Panc1 (cell line): ENCODE measurements at regions not wholly inside any gene's neighbourhood (a gene's known extent, or its start where the extent isn't known, plus 50 kb on each side); places are given as distances from the start of the nearest gene placed in this dataset.
"Not testable (repeated sequence)": the region's sequence is repeated elsewhere in the genome, so short reads cannot be mapped to it uniquely, and the experiment has no call there.

Source experiments
- ATAC-seq: fragments of 200-7000 bp; cut with Tn5 transposase; 2 replicates; pipeline ENCODE4 v1.9.1; 2020; ENCODE audit warnings: mild to moderate bottlenecking, moderate library complexity
- BruUV-seq: library from RNA; stranded (reverse); fragments of 400-500 nt; replicated peaks from 2 replicates; lab custom pipeline; 2021; lab: Mats Ljungman, UMichigan
- CTCF ChIA-PET: fragments of 300-600 bp; sonication (Branson Sonifier 250); formaldehyde crosslinking; loops from one replicate; lab custom pipeline; 2022; ENCODE audit warnings: antibody characterized with exemption; lab: Charles Lee
- POLR2A ChIA-PET: fragments of 300-600 bp; sonication (Branson Sonifier 250); formaldehyde crosslinking; loops from one replicate; lab custom pipeline; 2022; ENCODE audit warnings: antibody characterized with exemption; lab: Charles Lee
- DNase-seq: peaks from one replicate; pipeline ENCODE4 v3.0.0-alpha.2; 2010; ENCODE audit warnings: low read depth, low spot score
- H3K27ac ChIP-seq: 2 replicates; pipeline ENCODE4 v1.5.1; 2011; ENCODE audit warnings: mild to moderate bottlenecking, low read length, inconsistent platforms
- H3K27me3 ChIP-seq: fragments of 200-500 bp; sonication (Bioruptor generic); 2 replicates; pipeline ENCODE4 v1.6.0; 2014; ENCODE audit warnings: low read length, inconsistent platforms; ENCODE audit not compliant: control insufficient read depth, insufficient read depth
- H3K36me3 ChIP-seq: fragments of 200-500 bp; sonication (Bioruptor generic); 2 replicates; pipeline ENCODE4 v1.5.1; 2014; ENCODE audit warnings: inconsistent platforms, mild to moderate bottlenecking, low read length, moderate library complexity; ENCODE audit not compliant: control insufficient read depth, insufficient read depth
- H3K4me1 ChIP-seq: 2 replicates; pipeline ENCODE4 v1.5.1; 2011; ENCODE audit warnings: inconsistent platforms, mild to moderate bottlenecking, low read length, moderate library complexity; ENCODE audit not compliant: control insufficient read depth, insufficient read depth
- H3K4me3 ChIP-seq, 2 experiments: 2 replicates each; pipeline ENCODE4 v1.5.1; 2011 to 2012; ENCODE audit warnings: low read depth in 2 of 2, low read length in 2 of 2, mild to moderate bottlenecking in 2 of 2, inconsistent platforms in 1 of 2, moderate library complexity in 1 of 2
- H3K9me3 ChIP-seq: fragments of 200-500 bp; sonication (Bioruptor generic); 2 replicates; pipeline ENCODE4 v1.5.1; 2014; ENCODE audit warnings: low read depth, mild to moderate bottlenecking, inconsistent platforms, low read length, moderate library complexity; ENCODE audit not compliant: control insufficient read depth, insufficient read depth
- CTCF ChIP-seq: fragments of 450-650 bp; IDR thresholded peaks from 2 replicates; pipeline ENCODE4 v1.5.1; 2017; ENCODE audit warnings: mild to moderate bottlenecking
- POLR2AphosphoS5 ChIP-seq: IDR thresholded peaks from 2 replicates; pipeline ENCODE4 v1.6.1; 2012; ENCODE audit warnings: mild to moderate bottlenecking, low read depth, low read length, moderate library complexity
- REST ChIP-seq, 2 experiments: IDR thresholded peaks; 2 replicates each; pipeline ENCODE4 v1.6.1; 2011 to 2012; ENCODE audit warnings: low read depth in 2 of 2, control low read depth in 1 of 2, low read length in 1 of 2, mild to moderate bottlenecking in 1 of 2, moderate library complexity in 1 of 2; ENCODE audit not compliant: insufficient read depth in 1 of 2
- SIN3A ChIP-seq: IDR thresholded peaks from 2 replicates; pipeline ENCODE4 v1.6.1; 2012; ENCODE audit warnings: low read depth, mild to moderate bottlenecking, low read length, moderate library complexity, borderline replicate concordance; ENCODE audit not compliant: insufficient read depth
- TCF7L2 ChIP-seq: IDR thresholded peaks from 2 replicates; pipeline ENCODE4 v1.6.1; 2011; ENCODE audit warnings: mild to moderate bottlenecking, low read depth, low read length, inconsistent platforms
- in situ Hi-C: cut with HindIII; loops from 2 replicates; pipeline ENCODE4 v1.10.0; 2016; ENCODE audit warnings: low sequenced_read_pairs, low pct_unique_long_range_greater_than_20kb
- intact Hi-C: fragments of 100-400 bp; cut with micrococcal nuclease; formaldehyde crosslinking; loops from one replicate; pipeline ENCODE4 v1.10.0; 2022; ENCODE audit not compliant: unreplicated experiment

- intact Hi-C loops (no loop called here), in situ Hi-C loops (no loop called here)
- Histone ChIP-seq H3K9me3 (peaks cover 16% of the 10 kb centered on the region; the same call in 1 of the 2 replicates), H3K27ac (no peak overlapping the region), H3K27me3 (no peaks in the 10 kb centered on the region), H3K36me3 (no peaks in the 10 kb centered on the region), H3K4me1 (no peaks in the 10 kb centered on the region), H3K4me3 (no peak overlapping the region)
- no TSS peak for BruUV-seq
- ChIA-PET CTCF (no interaction called here), POLR2A (no interaction called here)
- TF ChIP-seq REST (IDR thresholded peaks at IDR 0.05; ENCODE audit: insufficient read depth in 1 of 2, low read depth in 2 of 2, low read length in 1 of 2): peak in 1 of 2 experiments; percentile 46; a peak in 1 of 4 replicates
- TF ChIP-seq SIN3A: no peak
- no peak for ATAC-seq
- no peak for DNase-seq
Measured at GRCh38 chr3:177862962-177863491, 665.7 kb upstream of the TBL1XR1 start.

- BruUV-seq, intact Hi-C loops, DNase-seq, H3K4me3 ChIP-seq, H3K4me1 ChIP-seq, POLR2A ChIA-PET, H3K9me3 ChIP-seq, ATAC-seq, H3K27ac ChIP-seq, H3K36me3 ChIP-seq, CTCF ChIA-PET, H3K27me3 ChIP-seq, in situ Hi-C loops: not testable (repeated sequence)
Measured at GRCh38 chr3:177871267-177871666, 665.0 kb upstream of the KCNMB2 start.

- BruUV-seq: no TSS peak
- TF ChIP-seq TCF7L2: no peak
- no peak for TF ChIP-seq SIN3A
- TF ChIP-seq CTCF: no peak
- TF ChIP-seq REST (IDR thresholded peaks at IDR 0.05; ENCODE audit: insufficient read depth in 1 of 2, low read depth in 2 of 2, low read length in 1 of 2): no peak
- no peak for TF ChIP-seq POLR2AphosphoS5
- CTCF ChIA-PET: no interaction called here
- DNase-seq (no peak), ATAC-seq (no peak)
- intact Hi-C loops: no loop called here
- Histone ChIP-seq H3K27me3 (no peaks in the 10 kb centered on the region), H3K4me3 (no peak overlapping the region), H3K9me3 (no peaks in the 10 kb centered on the region), H3K36me3 (no peaks in the 10 kb centered on the region), H3K4me1 (no peaks in the 10 kb centered on the region), H3K27ac (peak overlapping the region; percentile 14; the same call in 1 of the 2 replicates)
- POLR2A ChIA-PET: no interaction called here
- in situ Hi-C loops: no loop called here
Measured at GRCh38 chr3:177878192-177878591, 658.0 kb upstream of the KCNMB2 start.
